Endometrial microvascular endothelial cells (primary cell): ENCODE measurements at regions not wholly inside any gene's neighbourhood (a gene's known extent, or its start where the extent isn't known, plus 50 kb on each side); places are given as distances from the start of the nearest gene placed in this dataset.

ENCODE experiments used
- in situ Hi-C: cut with HindIII; loops from 2 replicates; pipeline ENCODE4 v1.10.0; 2017; ENCODE audit warnings: low sequenced_read_pairs, low pct_unique_long_range_greater_than_20kb; ENCODE audit errors: inconsistent ontology term

- in situ Hi-C loops = no loop called here
Observed at GRCh38 chr15:95018888-95019545, 787.7 kb downstream of the MCTP2 start.

GRCh38 chr15:95019907-95020306, 788.5 kb downstream of the MCTP2 start:
- in situ Hi-C loops = no loop called here

- in situ Hi-C loops = no loop called here
Observed at GRCh38 chr15:95021816-95022215, 790.5 kb downstream of the MCTP2 start.

GRCh38 chr15:95024351-95024750, 793.0 kb downstream of the MCTP2 start:
- in situ Hi-C loops = no loop called here

- in situ Hi-C loops = loop anchor here (25.0 kb wide), 1 partner anchor 1311 kb away; the partner anchor contains the start of gene NR2F2
Observed at GRCh38 chr15:95025924-95026728, 794.8 kb downstream of the MCTP2 start.

GRCh38 chr15:95027981-95028380, 796.6 kb downstream of the MCTP2 start:
- in situ Hi-C loops = loop anchor here (25.0 kb wide), 1 partner anchor 1309 kb away; the partner anchor contains the start of gene NR2F2

- in situ Hi-C loops = loop anchor here (25.0 kb wide), 1 partner anchor 1305 kb away; the partner anchor contains the start of gene NR2F2
Observed at GRCh38 chr15:95032156-95032555, 800.8 kb downstream of the MCTP2 start.

GRCh38 chr15:95035106-95035505, 803.7 kb downstream of the MCTP2 start:
- in situ Hi-C loops = loop anchor here (25.0 kb wide), 1 partner anchor 1302 kb away; the partner anchor contains the start of gene NR2F2

GRCh38 chr15:95041297-95041696, 809.9 kb downstream of the MCTP2 start:
- in situ Hi-C loops = loop anchor here (25.0 kb wide), 1 partner anchor 1296 kb away; the partner anchor contains the start of gene NR2F2

GRCh38 chr15:95043236-95043932, 812.0 kb downstream of the MCTP2 start:
- in situ Hi-C loops = loop anchor here (25.0 kb wide), 1 partner anchor 1294 kb away; the partner anchor contains the start of gene NR2F2

- in situ Hi-C loops = loop anchor here (25.0 kb wide), 1 partner anchor 1293 kb away; the partner anchor contains the start of gene NR2F2
Observed at GRCh38 chr15:95043933-95044313, 812.6 kb downstream of the MCTP2 start.

- in situ Hi-C loops = loop anchor here (25.0 kb wide), 1 partner anchor 1292 kb away; the partner anchor contains the start of gene NR2F2
Observed at GRCh38 chr15:95044745-95045417, 813.5 kb downstream of the MCTP2 start.

GRCh38 chr15:95051861-95052260, 820.5 kb downstream of the MCTP2 start:
- in situ Hi-C loops = no loop called here

GRCh38 chr15:95059346-95059905, 828.1 kb downstream of the MCTP2 start:
- in situ Hi-C loops = no loop called here

- in situ Hi-C loops = no loop called here
Observed at GRCh38 chr15:95068701-95069521, 837.5 kb downstream of the MCTP2 start.

GRCh38 chr15:95075792-95076677, 844.7 kb downstream of the MCTP2 start:
- in situ Hi-C loops = no loop called here

- in situ Hi-C loops = no loop called here
Observed at GRCh38 chr15:95076678-95076990, 845.3 kb downstream of the MCTP2 start.
